GM12878 (cell line): ENCODE measurements at regions not wholly inside any gene's neighbourhood (a gene's known extent, or its start where the extent isn't known, plus 50 kb on each side); places are given as distances from the start of the nearest gene placed in this dataset.

Source experiments
- ATAC-seq: fragments of 200-7000 bp; cut with Tn5 transposase; 3 replicates; pipeline ENCODE4 v1.9.1; 2020; ENCODE audit warnings: mild to moderate bottlenecking, moderate library complexity
- BruUV-seq: library from RNA; stranded (reverse); fragments of 400-500 nt; replicated peaks from 2 replicates; lab custom pipeline; 2021; lab: Mats Ljungman, UMichigan
- CTCF ChIA-PET: fragments of 300-600 bp; sonication (Branson Sonifier 250); formaldehyde crosslinking; extraction: SDS; loops from one replicate; lab custom pipeline; 2021; ENCODE audit warnings: inconsistent platforms; lab: Yijun Ruan, JAX
- POLR2A ChIA-PET: fragments of 350-600 bp; formaldehyde crosslinking; extraction: SDS; loops from one replicate; lab custom pipeline; 2021; ENCODE audit warnings: inconsistent platforms; lab: Charles Lee
- RAD21 ChIA-PET: fragments of 300-600 bp; sonication (Branson Sonifier 250); formaldehyde crosslinking; loops from one replicate; lab custom pipeline; 2023; ENCODE audit warnings: antibody characterized with exemption; ENCODE audit not compliant: unreplicated experiment; lab: Charles Lee
- SMC1A ChIA-PET: fragments of 300-600 bp; sonication (Branson Sonifier 250); formaldehyde crosslinking; loops from one replicate; lab custom pipeline; 2023; ENCODE audit not compliant: unreplicated experiment, uncharacterized antibody; lab: Charles Lee
- DNase-seq: peaks from one replicate; pipeline ENCODE4 v3.0.0-alpha.2; 2011; ENCODE audit warnings: low read depth, low spot score
- FAIRE-seq: peaks from 3 replicates; lab custom pipeline; 2011; peaks lifted over from hg19 to GRCh38; lab: Jason Lieb, UNC
- H2AFZ ChIP-seq: 2 replicates; pipeline ENCODE4 v1.6.0; 2011; ENCODE audit warnings: low read depth, low read length, control low read depth; ENCODE audit not compliant: control insufficient read depth
- H3K27ac ChIP-seq: 2 replicates; pipeline ENCODE4 v1.5.1; 2011; ENCODE audit warnings: control low read depth; ENCODE audit not compliant: control insufficient read depth, insufficient read depth
- H3K27me3 ChIP-seq, 2 experiments: replicated peaks in 1 of 2; 2 replicates each; pipeline versions ENCODE4 v1.6.0 to v1.6.1; 2011; ENCODE audit warnings: low read length in 1 of 2; ENCODE audit not compliant: control insufficient read depth in 2 of 2, insufficient read depth in 2 of 2
- H3K36me3 ChIP-seq, 2 experiments: 2 replicates each; pipeline ENCODE4 v1.5.1; 2011; ENCODE audit warnings: low read length in 1 of 2; ENCODE audit not compliant: control insufficient read depth in 2 of 2, insufficient read depth in 2 of 2
- H3K4me1 ChIP-seq: 2 replicates; pipeline ENCODE4 v1.6.1; 2011; ENCODE audit warnings: mild to moderate bottlenecking, low read length, moderate library complexity, mixed read lengths; ENCODE audit not compliant: control insufficient read depth, insufficient read depth
- H3K4me2 ChIP-seq: 2 replicates; pipeline ENCODE4 v1.6.0; 2011; ENCODE audit warnings: control low read depth; ENCODE audit not compliant: control insufficient read depth, insufficient read depth
- H3K4me3 ChIP-seq: fragments of 200-600 bp; sonication (generic); 2 replicates; pipeline ENCODE4 v1.5.1; 2016
- H3K79me2 ChIP-seq: 2 replicates; pipeline ENCODE4 v1.6.0; 2011; ENCODE audit warnings: low read length; ENCODE audit not compliant: control insufficient read depth, insufficient read depth
- H3K9ac ChIP-seq: 2 replicates; pipeline ENCODE4 v1.8.0; 2011; ENCODE audit warnings: low read length, control low read depth, mixed read lengths; ENCODE audit not compliant: control insufficient read depth, insufficient read depth
- H3K9me3 ChIP-seq: replicated peaks from 3 replicates; pipeline ENCODE4 v1.5.1; 2011; ENCODE audit warnings: mild to moderate bottlenecking, low read length; ENCODE audit not compliant: control insufficient read depth, insufficient read depth
- H4K20me1 ChIP-seq: 2 replicates; pipeline ENCODE4 v1.6.0; 2011; ENCODE audit not compliant: control insufficient read depth, insufficient read depth
- CREM ChIP-seq: IDR thresholded peaks from 2 replicates; pipeline ENCODE4 v1.6.1; 2014; ENCODE audit warnings: antibody characterized with exemption, low read depth
- EZH2 ChIP-seq: IDR thresholded peaks from 2 replicates; pipeline ENCODE4 v1.6.1; 2012; ENCODE audit warnings: low read depth, mild to moderate bottlenecking, control low read depth, inconsistent platforms, low read length, borderline replicate concordance; ENCODE audit not compliant: control insufficient read depth
- GATAD2B ChIP-seq: fragments of 450-650 bp; conservative IDR thresholded peaks from 2 replicates; pipeline ENCODE4 v1.6.1; 2017; ENCODE audit warnings: low read depth, mild to moderate bottlenecking, moderate library complexity
- MYC ChIP-seq: IDR thresholded peaks from 2 replicates; pipeline ENCODE4 v1.6.1; 2011; ENCODE audit warnings: mild to moderate bottlenecking, low read length, moderate library complexity, inconsistent platforms; ENCODE audit not compliant: insufficient read depth, insufficient replicate concordance, insufficient read length, severe bottlenecking
- NR2C1 ChIP-seq: fragments of 450-650 bp; IDR thresholded peaks from 2 replicates; pipeline ENCODE4 v1.6.1; 2017; ENCODE audit warnings: antibody characterized with exemption, mild to moderate bottlenecking, moderate library complexity
- NRF1 ChIP-seq: conservative IDR thresholded peaks from 2 replicates; pipeline ENCODE4 v1.6.1; 2011; ENCODE audit warnings: mild to moderate bottlenecking, low read depth, low read length, improper control_type of control experiment
- SMC3 ChIP-seq: IDR thresholded peaks from 2 replicates; pipeline ENCODE4 v1.6.1; 2011; ENCODE audit warnings: low read length, improper control_type of control experiment, borderline replicate concordance
- TCF7 ChIP-seq: IDR thresholded peaks from 2 replicates; pipeline ENCODE4 v1.6.1; 2014; ENCODE audit warnings: antibody characterized with exemption, borderline replicate concordance
- WRNIP1 ChIP-seq: IDR thresholded peaks from 2 replicates; pipeline ENCODE4 v1.6.1; 2011; ENCODE audit warnings: low read depth, low read length, improper control_type of control experiment, borderline replicate concordance
- ZBED1 ChIP-seq: IDR thresholded peaks from 2 replicates; pipeline ENCODE4 v1.6.1; 2016; ENCODE audit warnings: borderline replicate concordance
- WGBS: methylation state at CpG from one replicate; pipeline ENCODE4 v1.1.6; 2016; ENCODE audit warnings: low lambda C conversion rate; ENCODE audit not compliant: insufficient replicate concordance, insufficient coverage; ENCODE audit errors: missing lambda C conversion rate; 5-methylcytosine and 5-hydroxymethylcytosine counted together
- in situ Hi-C: fragments of 300-500 bp; cut with MboI; formaldehyde crosslinking; loops from 9 replicates; pipeline ENCODE4 v1.14.3; 2018; ENCODE audit warnings: mixed read lengths
- intact Hi-C: fragments of 100-400 bp; cut with micrococcal nuclease; formaldehyde crosslinking; loops from one replicate; pipeline ENCODE4 v1.14.2; 2022; ENCODE audit not compliant: unreplicated experiment
- TF ChIP-seq, protein P1 (sequence below): fragments of 450-650 bp; formaldehyde crosslinking; IDR thresholded peaks from 2 replicates; pipeline ENCODE4 v1.5.0; 2022; ENCODE audit warnings: mild to moderate bottlenecking, missing genetic modification characterization
- TF ChIP-seq, protein P2 (sequence below): fragments of 450-650 bp; formaldehyde crosslinking; IDR thresholded peaks from 2 replicates; pipeline ENCODE4 v1.4.0; 2022; ENCODE audit warnings: mild to moderate bottlenecking, moderate library complexity
- TF ChIP-seq, protein P3 (sequence below): fragments of 450-650 bp; IDR thresholded peaks from 2 replicates; pipeline ENCODE4 v1.6.1; 2018; ENCODE audit warnings: borderline replicate concordance, mild to moderate bottlenecking; ENCODE audit not compliant: partially characterized antibody
- TF ChIP-seq, protein P4 (sequence below): fragments of 450-650 bp; conservative IDR thresholded peaks from 2 replicates; pipeline ENCODE4 v1.6.1; 2017; ENCODE audit warnings: mild to moderate bottlenecking, moderate library complexity

DNA sequence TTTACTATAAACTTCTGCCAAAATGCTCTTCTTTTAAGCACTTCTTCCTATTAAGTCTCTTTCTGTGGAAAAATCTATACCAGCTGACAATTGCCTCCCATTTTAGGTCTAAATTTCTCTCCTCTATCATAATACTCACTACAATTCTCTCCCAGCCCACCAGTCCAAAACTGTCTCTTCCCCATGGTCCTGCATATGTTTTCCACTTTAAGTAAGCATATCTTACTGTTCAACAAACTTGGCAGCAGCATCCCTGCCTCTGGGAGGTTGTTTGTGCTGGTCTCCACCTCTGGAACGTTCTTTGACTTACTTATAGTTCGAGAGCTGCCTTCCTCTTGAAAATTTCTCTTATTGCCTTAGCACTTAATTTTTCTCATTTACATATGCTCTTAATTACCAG, 180.5 kb downstream of the COL12A1 start:
- Histone ChIP-seq H3K4me3 (no peak overlapping the region), H3K9ac (no peak overlapping the region), H3K36me3 (no peaks in the 10 kb centered on the region), H3K4me1 (no peaks in the 10 kb centered on the region), H3K9me3 (no peaks in the 10 kb centered on the region), H4K20me1 (no peaks in the 10 kb centered on the region), H3K79me2 (no peaks in the 10 kb centered on the region), H3K27me3 (no peaks in the 10 kb centered on the region), H3K27ac (no peak overlapping the region), H3K4me2 (no peak overlapping the region), H2AFZ (no peak overlapping the region)
- POLR2A ChIA-PET, result no interaction called here
- RAD21 ChIA-PET, result no interaction called here
- intact Hi-C loops (no loop called here), in situ Hi-C loops (no loop called here)
- DNase-seq (no peak), ATAC-seq (no peak), FAIRE-seq (no peak)
- WGBS, result 3% methylated on average over 2 of the region's 2 CpGs
- SMC1A ChIA-PET, result no interaction called here
- CTCF ChIA-PET, result no interaction called here
- BruUV-seq, result no TSS peak
- TF ChIP-seq SMC3 (no peak), TCF7 (no peak), NR2C1 (no peak), CREM (no peak), EZH2 (no peak), MYC (no peak), GATAD2B (no peak), NRF1 (no peak), ZBED1 (no peak), WRNIP1 (no peak)
- TF ChIP-seq, protein P1, sequence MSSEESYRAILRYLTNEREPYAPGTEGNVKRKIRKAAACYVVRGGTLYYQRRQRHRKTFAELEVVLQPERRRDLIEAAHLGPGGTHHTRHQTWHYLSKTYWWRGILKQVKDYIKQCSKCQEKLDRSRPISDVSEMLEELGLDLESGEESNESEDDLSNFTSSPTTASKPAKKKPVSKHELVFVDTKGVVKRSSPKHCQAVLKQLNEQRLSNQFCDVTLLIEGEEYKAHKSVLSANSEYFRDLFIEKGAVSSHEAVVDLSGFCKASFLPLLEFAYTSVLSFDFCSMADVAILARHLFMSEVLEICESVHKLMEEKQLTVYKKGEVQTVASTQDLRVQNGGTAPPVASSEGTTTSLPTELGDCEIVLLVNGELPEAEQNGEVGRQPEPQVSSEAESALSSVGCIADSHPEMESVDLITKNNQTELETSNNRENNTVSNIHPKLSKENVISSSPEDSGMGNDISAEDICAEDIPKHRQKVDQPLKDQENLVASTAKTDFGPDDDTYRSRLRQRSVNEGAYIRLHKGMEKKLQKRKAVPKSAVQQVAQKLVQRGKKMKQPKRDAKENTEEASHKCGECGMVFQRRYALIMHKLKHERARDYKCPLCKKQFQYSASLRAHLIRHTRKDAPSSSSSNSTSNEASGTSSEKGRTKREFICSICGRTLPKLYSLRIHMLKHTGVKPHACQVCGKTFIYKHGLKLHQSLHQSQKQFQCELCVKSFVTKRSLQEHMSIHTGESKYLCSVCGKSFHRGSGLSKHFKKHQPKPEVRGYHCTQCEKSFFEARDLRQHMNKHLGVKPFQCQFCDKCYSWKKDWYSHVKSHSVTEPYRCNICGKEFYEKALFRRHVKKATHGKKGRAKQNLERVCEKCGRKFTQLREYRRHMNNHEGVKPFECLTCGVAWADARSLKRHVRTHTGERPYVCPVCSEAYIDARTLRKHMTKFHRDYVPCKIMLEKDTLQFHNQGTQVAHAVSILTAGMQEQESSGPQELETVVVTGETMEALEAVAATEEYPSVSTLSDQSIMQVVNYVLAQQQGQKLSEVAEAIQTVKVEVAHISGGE (CRISPR knock-in tag), result no peak
- TF ChIP-seq, protein P2, sequence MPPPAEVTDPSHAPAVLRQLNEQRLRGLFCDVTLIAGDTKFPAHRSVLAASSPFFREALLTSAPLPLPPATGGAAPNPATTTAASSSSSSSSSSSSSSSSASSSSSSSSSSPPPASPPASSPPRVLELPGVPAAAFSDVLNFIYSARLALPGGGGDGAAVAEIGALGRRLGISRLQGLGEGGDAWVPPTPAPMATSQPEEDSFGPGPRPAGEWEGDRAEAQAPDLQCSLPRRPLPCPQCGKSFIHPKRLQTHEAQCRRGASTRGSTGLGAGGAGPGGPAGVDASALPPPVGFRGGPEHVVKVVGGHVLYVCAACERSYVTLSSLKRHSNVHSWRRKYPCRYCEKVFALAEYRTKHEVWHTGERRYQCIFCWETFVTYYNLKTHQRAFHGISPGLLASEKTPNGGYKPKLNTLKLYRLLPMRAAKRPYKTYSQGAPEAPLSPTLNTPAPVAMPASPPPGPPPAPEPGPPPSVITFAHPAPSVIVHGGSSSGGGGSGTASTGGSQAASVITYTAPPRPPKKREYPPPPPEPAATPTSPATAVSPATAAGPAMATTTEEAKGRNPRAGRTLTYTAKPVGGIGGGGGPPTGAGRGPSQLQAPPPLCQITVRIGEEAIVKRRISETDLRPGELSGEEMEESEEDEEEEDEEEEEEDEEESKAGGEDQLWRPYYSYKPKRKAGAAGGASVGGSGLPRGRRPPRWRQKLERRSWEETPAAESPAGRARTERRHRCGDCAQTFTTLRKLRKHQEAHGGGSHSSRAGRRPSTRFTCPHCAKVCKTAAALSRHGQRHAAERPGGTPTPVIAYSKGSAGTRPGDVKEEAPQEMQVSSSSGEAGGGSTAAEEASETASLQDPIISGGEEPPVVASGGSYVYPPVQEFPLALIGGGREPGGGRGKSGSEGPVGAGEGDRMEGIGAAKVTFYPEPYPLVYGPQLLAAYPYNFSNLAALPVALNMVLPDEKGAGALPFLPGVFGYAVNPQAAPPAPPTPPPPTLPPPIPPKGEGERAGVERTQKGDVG (CRISPR knock-in tag), result no peak
- TF ChIP-seq, protein P3, sequence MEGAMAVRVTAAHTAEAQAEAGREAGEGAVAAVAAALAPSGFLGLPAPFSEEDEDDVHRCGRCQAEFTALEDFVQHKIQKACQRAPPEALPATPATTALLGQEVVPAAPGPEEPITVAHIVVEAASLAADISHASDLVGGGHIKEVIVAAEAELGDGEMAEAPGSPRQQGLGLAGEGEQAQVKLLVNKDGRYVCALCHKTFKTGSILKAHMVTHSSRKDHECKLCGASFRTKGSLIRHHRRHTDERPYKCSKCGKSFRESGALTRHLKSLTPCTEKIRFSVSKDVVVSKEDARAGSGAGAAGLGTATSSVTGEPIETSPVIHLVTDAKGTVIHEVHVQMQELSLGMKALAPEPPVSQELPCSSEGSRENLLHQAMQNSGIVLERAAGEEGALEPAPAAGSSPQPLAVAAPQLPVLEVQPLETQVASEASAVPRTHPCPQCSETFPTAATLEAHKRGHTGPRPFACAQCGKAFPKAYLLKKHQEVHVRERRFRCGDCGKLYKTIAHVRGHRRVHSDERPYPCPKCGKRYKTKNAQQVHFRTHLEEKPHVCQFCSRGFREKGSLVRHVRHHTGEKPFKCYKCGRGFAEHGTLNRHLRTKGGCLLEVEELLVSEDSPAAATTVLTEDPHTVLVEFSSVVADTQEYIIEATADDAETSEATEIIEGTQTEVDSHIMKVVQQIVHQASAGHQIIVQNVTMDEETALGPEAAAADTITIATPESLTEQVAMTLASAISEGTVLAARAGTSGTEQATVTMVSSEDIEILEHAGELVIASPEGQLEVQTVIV, result no peak
- TF ChIP-seq, protein P4, sequence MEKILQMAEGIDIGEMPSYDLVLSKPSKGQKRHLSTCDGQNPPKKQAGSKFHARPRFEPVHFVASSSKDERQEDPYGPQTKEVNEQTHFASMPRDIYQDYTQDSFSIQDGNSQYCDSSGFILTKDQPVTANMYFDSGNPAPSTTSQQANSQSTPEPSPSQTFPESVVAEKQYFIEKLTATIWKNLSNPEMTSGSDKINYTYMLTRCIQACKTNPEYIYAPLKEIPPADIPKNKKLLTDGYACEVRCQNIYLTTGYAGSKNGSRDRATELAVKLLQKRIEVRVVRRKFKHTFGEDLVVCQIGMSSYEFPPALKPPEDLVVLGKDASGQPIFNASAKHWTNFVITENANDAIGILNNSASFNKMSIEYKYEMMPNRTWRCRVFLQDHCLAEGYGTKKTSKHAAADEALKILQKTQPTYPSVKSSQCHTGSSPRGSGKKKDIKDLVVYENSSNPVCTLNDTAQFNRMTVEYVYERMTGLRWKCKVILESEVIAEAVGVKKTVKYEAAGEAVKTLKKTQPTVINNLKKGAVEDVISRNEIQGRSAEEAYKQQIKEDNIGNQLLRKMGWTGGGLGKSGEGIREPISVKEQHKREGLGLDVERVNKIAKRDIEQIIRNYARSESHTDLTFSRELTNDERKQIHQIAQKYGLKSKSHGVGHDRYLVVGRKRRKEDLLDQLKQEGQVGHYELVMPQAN, result no peak
